ENCODE measurements at regions not wholly inside any gene's neighbourhood (a gene's known extent, or its start where the extent isn't known, plus 50 kb on each side); places are given as distances from the start of the nearest gene placed in this dataset.

DNA sequence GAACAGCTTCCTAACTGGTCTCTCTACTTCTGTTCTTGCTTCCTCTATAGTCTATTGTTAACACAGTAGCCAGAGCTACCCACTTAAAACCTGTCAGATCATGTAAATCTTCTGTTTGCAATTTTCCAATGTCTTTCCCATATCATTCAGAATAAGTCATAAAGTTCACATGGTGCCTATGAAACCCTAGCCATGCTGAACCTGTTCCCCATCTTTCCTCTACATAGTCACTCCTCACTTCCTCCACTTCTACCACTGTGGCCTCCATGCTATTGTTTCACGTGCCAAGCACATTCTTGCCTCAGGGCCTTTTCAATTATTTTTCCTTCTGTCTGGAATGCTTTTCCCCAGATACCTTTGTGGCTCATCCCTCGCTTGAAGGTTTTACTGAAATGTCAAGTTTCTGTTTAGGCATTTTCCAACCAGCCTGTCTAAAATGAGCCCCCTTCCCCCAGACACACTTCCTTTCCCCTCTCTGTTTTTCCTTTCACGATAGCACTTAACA lies 132.1 kb downstream of the DYRK2 start (continued):
- TF ChIP-seq ZBTB4 (CRISPR knock-in tag; IDR thresholded peaks at IDR 0.05; ENCODE audit: borderline replicate concordance): no peak

GRCh38 chr12:67782573-67782972 lies 134.0 kb downstream of the DYRK2 start:
- POLR2A ChIA-PET: no interaction called here
- in situ Hi-C loops (cut with HindIII; ENCODE audit: extremely low pct_ligation_motif_present, low pct_unique_long_range_greater_than_20kb): no loop called here
- FAIRE-seq: no peak

DNA sequence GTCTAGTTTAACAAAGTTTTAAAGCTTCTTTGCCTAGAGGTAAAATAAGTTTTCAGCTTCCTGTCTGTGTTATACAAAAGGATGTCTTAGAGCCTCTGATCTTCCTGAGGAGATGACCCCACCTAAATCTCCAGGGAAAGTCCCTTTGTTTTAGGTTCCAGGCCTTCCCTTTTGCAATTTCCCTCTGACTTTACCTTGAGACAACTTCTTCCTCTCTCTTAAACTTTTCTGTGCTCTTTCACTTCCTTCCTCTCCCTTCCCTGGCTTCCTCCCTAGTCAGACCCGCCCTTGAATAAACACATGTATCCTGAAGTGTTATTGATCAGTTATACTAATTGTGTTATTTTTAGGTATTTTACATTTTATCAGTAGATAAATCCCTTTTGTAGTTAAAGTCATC lies 134.8 kb downstream of the DYRK2 start:
- in situ Hi-C loops (cut with HindIII; ENCODE audit: extremely low pct_ligation_motif_present, low pct_unique_long_range_greater_than_20kb): no loop called here
- Histone ChIP-seq H3K9ac (ENCODE audit: insufficient read depth, low read depth, low read length) (no peak overlapping the region), H4K20me1 (ENCODE audit: insufficient read depth, low read length) (no peaks in the 10 kb centered on the region), H3K27me3 (ENCODE audit: control insufficient read depth in 1 of 2, insufficient read depth in 2 of 2, low read length in 2 of 2) (no peaks in the 10 kb centered on the region), H3K9me3 (ENCODE audit: low read length) (no peaks in the 10 kb centered on the region), H3K79me2 (ENCODE audit: insufficient read depth, low read length) (no peaks in the 10 kb centered on the region), H3K4me3 (replicated peaks in 1 of 3; ENCODE audit: insufficient read depth in 1 of 3, low read depth in 2 of 3, low read length in 3 of 3) (no peak overlapping the region), H3K36me3 (replicated peaks in 1 of 2; ENCODE audit: control insufficient read depth in 1 of 2, insufficient read depth in 2 of 2, low read length in 2 of 2) (no peaks in the 10 kb centered on the region), H3K27ac (ENCODE audit: extremely low read length, insufficient read depth, low read length) (no peak overlapping the region), H3K4me1 (ENCODE audit: insufficient read depth, low read length) (no peaks in the 10 kb centered on the region), H2AFZ (ENCODE audit: low read length) (no peak overlapping the region), H3K4me2 (ENCODE audit: low read depth, low read length) (no peak overlapping the region)
- ChIA-PET CTCF (ENCODE audit: low intra/inter-chr PET ratio, low total read pairs) (no interaction called here), POLR2A (no interaction called here)
- intact Hi-C loops (cut with micrococcal nuclease; ENCODE audit: unreplicated experiment): no loop called here
- FAIRE-seq (no peak), DNase-seq (ENCODE audit: low spot score) (no peak), ATAC-seq (no peak)
- no TSS peak for BruUV-seq (replicated peaks)
- WGBS (ENCODE audit: low lambda C conversion rate): 0% methylated on average over 1 of the region's 1 CpG
- TF ChIP-seq ZNF878 (CRISPR knock-in tag; IDR thresholded peaks at IDR 0.05): no peak
- TF ChIP-seq NFYB (CRISPR knock-in tag; IDR thresholded peaks at IDR 0.05): no peak
- no peak for TF ChIP-seq HDAC2 (CRISPR knock-in tag; IDR thresholded peaks at IDR 0.05)
- TF ChIP-seq FIP1L1 (IDR thresholded peaks at IDR 0.05; ENCODE audit: borderline replicate concordance, insufficient read depth, low read depth, low read length): no peak
- no peak for TF ChIP-seq KAT8 (CRISPR knock-in tag; IDR thresholded peaks at IDR 0.05)
- no peak for TF ChIP-seq ATF6 (CRISPR knock-in tag; conservative IDR thresholded peaks at IDR 0.05)

More at GRCh38 chr12:67782573-67782972, 134.0 kb downstream of the DYRK2 start:
- ATAC-seq (no peak), DNase-seq (ENCODE audit: low spot score) (no peak)
- H3K27me3 ChIP-seq (ENCODE audit: control insufficient read depth in 1 of 2, insufficient read depth in 2 of 2, low read length in 2 of 2): no peaks in the 10 kb centered on the region
- H3K9ac ChIP-seq (ENCODE audit: insufficient read depth, low read depth, low read length): no peak overlapping the region
- H3K4me3 ChIP-seq (replicated peaks in 1 of 3; ENCODE audit: insufficient read depth in 1 of 3, low read depth in 2 of 3, low read length in 3 of 3): no peak overlapping the region
- intact Hi-C loops (cut with micrococcal nuclease; ENCODE audit: unreplicated experiment): no loop called here
- WGBS (ENCODE audit: low lambda C conversion rate): 44% methylated on average over 1 of the region's 1 CpG
- TF ChIP-seq NPAS2 (CRISPR knock-in tag; IDR thresholded peaks at IDR 0.05; ENCODE audit: borderline replicate concordance): no peak
- H3K79me2 ChIP-seq (ENCODE audit: insufficient read depth, low read length): no peaks in the 10 kb centered on the region
- BruUV-seq (replicated peaks): no TSS peak
- no peaks in the 10 kb centered on the region for H3K36me3 ChIP-seq (replicated peaks in 1 of 2; ENCODE audit: control insufficient read depth in 1 of 2, insufficient read depth in 2 of 2, low read length in 2 of 2)
- no peaks in the 10 kb centered on the region for H4K20me1 ChIP-seq (ENCODE audit: insufficient read depth, low read length)
- no peaks in the 10 kb centered on the region for H3K9me3 ChIP-seq (ENCODE audit: low read length)
- no peaks in the 10 kb centered on the region for H3K4me1 ChIP-seq (ENCODE audit: insufficient read depth, low read length)
- CTCF ChIA-PET (ENCODE audit: low intra/inter-chr PET ratio, low total read pairs): no interaction called here
- H3K27ac ChIP-seq (ENCODE audit: extremely low read length, insufficient read depth, low read length): no peak overlapping the region
- no peak overlapping the region for H3K4me2 ChIP-seq (ENCODE audit: low read depth, low read length)
- no peak overlapping the region for H2AFZ ChIP-seq (ENCODE audit: low read length)
